ENCODE measurements at regions not wholly inside any gene's neighbourhood (a gene's known extent, or its start where the extent isn't known, plus 50 kb on each side); places are given as distances from the start of the nearest gene placed in this dataset.

DNA sequence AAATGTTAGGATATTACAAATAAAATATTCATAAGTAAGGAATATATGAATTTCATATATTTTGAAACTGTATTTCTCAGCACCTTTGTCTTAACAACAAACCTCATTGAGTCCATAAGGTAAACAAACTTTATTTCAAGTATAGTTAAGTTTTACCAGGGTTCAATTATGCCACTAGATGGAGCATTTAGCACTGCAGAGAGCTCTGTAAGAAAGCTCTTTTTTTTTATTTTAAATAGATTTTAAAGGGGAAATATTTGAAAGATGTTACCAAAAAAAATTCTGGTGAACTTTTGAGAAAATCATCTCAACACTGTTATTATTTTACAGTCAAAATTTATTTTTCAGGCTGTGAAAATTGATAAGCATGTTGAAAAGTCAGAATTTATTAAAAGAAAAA, 955.2 kb upstream of the EYS start:
- TF ChIP-seq, protein P1, sequence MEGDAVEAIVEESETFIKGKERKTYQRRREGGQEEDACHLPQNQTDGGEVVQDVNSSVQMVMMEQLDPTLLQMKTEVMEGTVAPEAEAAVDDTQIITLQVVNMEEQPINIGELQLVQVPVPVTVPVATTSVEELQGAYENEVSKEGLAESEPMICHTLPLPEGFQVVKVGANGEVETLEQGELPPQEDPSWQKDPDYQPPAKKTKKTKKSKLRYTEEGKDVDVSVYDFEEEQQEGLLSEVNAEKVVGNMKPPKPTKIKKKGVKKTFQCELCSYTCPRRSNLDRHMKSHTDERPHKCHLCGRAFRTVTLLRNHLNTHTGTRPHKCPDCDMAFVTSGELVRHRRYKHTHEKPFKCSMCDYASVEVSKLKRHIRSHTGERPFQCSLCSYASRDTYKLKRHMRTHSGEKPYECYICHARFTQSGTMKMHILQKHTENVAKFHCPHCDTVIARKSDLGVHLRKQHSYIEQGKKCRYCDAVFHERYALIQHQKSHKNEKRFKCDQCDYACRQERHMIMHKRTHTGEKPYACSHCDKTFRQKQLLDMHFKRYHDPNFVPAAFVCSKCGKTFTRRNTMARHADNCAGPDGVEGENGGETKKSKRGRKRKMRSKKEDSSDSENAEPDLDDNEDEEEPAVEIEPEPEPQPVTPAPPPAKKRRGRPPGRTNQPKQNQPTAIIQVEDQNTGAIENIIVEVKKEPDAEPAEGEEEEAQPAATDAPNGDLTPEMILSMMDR (IDR thresholded peaks at IDR 0.05): peak in 2 of 6 experiments; percentile 18 to 35
- no peak for TF ChIP-seq POLR2A (IDR thresholded peaks at IDR 0.05)
